Fibroblast of villous mesenchyme (primary cell): ENCODE measurements at regions not wholly inside any gene's neighbourhood (a gene's known extent, or its start where the extent isn't known, plus 50 kb on each side); places are given as distances from the start of the nearest gene placed in this dataset.

Source experiments
- DNase-seq: peaks from one replicate; pipeline ENCODE4 v3.0.0-alpha.2; 2010; ENCODE audit warnings: low read depth
- H3K4me3 ChIP-seq: 2 replicates; pipeline ENCODE4 v1.5.1; 2011; ENCODE audit warnings: low read depth, mild to moderate bottlenecking, low read length
- TF ChIP-seq, protein P1 (sequence below): IDR thresholded peaks from 2 replicates; pipeline ENCODE4 v1.5.1; 2012; ENCODE audit warnings: low read depth, mild to moderate bottlenecking, low read length; ENCODE audit not compliant: insufficient read depth

DNA sequence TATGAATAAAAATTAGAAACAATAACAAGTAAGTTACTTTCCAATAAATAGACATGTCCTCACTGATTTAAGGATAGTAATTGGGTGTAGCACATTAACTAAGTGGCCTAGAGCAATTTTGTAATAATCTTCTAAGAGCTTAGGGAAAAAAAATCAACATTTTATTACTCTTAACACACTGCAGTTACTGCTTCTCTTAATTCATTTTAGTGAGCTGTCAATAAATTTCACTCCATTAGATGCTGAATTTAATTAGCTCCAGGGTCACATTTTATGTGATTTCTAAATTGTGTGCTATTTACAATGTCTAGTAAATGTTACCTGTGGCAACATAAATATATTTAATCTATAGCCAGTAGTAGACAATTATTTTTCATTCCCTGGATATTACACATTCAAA is 612.0 kb downstream of the C4orf33 start:
- no peak overlapping the region for H3K4me3 ChIP-seq
- TF ChIP-seq, protein P1, sequence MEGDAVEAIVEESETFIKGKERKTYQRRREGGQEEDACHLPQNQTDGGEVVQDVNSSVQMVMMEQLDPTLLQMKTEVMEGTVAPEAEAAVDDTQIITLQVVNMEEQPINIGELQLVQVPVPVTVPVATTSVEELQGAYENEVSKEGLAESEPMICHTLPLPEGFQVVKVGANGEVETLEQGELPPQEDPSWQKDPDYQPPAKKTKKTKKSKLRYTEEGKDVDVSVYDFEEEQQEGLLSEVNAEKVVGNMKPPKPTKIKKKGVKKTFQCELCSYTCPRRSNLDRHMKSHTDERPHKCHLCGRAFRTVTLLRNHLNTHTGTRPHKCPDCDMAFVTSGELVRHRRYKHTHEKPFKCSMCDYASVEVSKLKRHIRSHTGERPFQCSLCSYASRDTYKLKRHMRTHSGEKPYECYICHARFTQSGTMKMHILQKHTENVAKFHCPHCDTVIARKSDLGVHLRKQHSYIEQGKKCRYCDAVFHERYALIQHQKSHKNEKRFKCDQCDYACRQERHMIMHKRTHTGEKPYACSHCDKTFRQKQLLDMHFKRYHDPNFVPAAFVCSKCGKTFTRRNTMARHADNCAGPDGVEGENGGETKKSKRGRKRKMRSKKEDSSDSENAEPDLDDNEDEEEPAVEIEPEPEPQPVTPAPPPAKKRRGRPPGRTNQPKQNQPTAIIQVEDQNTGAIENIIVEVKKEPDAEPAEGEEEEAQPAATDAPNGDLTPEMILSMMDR: no peak
- DNase-seq: no peak

DNA sequence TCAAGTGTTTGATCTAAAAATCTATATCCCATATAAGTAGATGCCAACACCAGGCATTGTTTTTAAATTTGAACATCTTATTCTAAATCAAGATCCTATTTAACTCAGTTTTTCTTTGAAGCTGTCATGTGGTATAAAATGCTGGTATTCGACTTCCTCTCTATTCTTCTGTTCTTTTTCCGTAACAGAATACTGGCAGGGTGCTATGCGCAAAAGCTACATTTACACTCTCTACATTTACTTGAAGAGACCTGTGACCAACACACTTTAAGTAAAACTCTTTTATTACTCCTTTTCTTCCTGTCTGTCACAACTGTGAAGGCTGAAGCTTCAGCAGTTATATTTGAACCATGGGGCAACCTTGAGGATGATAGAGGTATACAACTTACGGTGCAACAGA is 612.8 kb downstream of the C4orf33 start:
- DNase-seq: no peak
- no peak overlapping the region for H3K4me3 ChIP-seq
- TF ChIP-seq, protein P1: no peak

DNA sequence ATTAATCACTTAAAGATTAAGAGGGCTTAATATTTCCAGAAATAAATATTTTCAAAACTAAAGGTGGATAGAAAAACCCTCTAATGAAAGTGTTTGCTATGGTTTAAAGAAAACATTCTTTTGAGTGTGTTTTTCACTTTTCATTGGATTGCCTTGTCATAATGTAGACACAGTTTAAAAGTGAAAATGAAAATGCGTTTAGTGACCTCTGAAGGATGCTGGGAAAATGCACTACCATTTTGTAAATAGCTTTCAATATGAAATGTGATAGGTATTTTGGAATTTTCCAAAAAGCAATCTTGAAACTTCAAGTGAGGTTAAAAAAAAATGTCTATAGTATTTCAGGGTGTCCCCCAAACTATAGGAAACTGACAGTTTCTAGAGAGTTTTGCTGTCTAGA is 642.2 kb downstream of the C4orf33 start:
- H3K4me3 ChIP-seq: no peak overlapping the region
- TF ChIP-seq, protein P1: no peak
- DNase-seq: no peak

DNA sequence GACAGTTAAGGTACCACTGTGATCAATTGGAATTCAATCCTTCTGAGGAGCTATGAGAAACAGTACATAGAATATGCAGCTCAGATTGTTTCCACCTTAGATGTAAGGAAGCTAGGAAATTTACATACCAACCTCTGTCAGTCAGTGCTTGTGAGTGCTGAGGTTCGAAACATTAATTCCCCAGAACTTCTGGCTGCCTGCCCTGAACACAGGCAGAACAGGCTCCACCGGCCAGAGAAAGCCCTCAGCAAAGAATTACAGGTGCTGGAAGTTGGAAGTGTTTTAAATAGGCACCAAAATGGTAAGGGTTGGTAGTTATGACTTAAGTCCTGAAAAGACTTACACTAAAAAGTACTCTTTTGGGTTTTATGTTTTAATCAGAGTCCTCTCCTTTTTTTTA is 651.8 kb downstream of the C4orf33 start:
- TF ChIP-seq, protein P1: no peak
- no peak overlapping the region for H3K4me3 ChIP-seq
- DNase-seq: no peak

DNA sequence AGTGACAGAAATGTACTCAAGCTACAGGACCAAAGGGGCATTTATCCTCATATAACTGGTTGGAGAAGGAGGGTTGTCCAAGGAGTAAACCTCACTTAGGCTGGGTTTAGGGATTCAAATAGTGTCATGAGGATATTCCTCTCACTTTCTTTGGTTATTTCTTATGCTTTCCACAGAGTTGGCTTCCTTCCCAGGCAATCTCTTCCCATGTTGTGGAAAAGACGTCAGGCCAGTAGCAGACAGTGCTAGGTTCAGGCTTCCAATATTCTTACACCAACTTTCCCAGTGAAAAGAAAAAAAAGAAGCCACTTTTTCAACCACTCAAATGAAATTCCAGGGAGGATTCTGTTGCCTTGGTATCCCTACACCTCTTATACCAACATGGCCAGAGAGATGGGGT is 653.0 kb downstream of the C4orf33 start:
- no peak overlapping the region for H3K4me3 ChIP-seq
- no peak for DNase-seq
- TF ChIP-seq, protein P1: no peak

DNA sequence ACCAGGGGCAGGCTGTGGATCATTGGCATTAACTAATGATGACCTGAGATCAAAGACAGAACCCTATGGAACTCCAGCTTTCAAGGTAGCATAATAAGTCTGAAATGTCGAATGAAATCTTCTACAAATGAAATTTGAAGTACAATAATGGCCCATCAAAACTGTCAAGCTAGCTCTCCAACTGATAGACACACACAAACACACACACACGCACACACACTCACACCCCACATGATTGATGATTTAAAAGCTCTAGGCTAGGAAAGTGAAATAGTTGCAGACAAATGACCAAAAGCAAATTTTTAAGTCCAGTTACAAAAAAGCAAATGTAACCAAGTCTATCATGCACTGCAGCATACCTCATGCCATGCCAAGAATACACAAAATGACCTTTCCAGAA is 655.7 kb downstream of the C4orf33 start:
- H3K4me3 ChIP-seq: no peak overlapping the region
- TF ChIP-seq, protein P1: no peak
- no peak for DNase-seq

DNA sequence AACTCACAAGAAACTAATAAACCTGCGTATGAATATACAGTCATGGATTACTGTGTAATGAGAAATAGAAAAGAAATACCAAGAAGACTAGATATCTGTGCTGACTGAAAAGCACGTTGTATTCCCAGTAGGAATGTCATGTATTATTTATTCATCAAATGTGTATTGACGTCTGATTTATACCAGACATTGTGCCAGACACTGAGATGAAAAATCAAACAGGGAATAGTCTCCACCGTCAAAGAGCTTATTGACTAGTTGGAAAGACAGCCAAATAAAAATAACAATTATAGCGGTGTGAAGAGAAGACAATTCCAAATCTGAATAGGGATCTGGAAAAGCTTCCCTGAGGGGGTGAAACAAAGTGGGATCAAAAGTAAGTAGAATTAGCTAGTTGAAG is 687.6 kb downstream of the C4orf33 start:
- no peak for DNase-seq
- no peak overlapping the region for H3K4me3 ChIP-seq
- TF ChIP-seq, protein P1: no peak
